GM19397 (cell line): ENCODE measurements at regions not wholly inside any gene's neighbourhood (a gene's known extent, or its start where the extent isn't known, plus 50 kb on each side); places are given as distances from the start of the nearest gene placed in this dataset.
"Not testable (repeated sequence)": the region's sequence is repeated elsewhere in the genome, so short reads cannot be mapped to it uniquely, and the experiment has no call there.

Experiments
- ATAC-seq: cut with Tn5 transposase; IDR thresholded peaks from one replicate; pipeline ENCODE4 v1.9.1; 2021; ENCODE audit warnings: mild to moderate bottlenecking, moderate library complexity; ENCODE audit not compliant: unreplicated experiment

GRCh38 chr16:66121466-66121865 lies 245.0 kb upstream of the CDH5 start:
- no peak for ATAC-seq

DNA sequence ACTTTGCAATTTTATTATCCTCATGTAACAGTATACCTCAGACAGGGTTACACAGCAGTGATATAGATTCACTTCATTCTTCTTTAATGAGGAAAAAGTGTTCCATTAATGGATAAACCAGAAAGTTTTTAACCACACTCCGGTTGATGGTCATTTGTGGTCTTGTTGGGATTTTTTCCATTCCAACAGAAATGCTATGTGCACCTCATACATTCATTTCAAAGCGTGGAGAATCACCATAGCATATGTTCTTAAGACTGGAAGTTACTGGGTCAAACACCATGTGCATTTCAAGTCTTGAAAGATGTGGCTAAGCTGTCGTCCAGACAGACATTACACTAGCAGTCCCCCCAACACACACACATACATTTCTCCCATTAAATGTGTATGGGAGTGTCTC lies 245.8 kb upstream of the CDH5 start:
- ATAC-seq, result no peak

GRCh38 chr16:66116163-66117002 lies 250.1 kb upstream of the CDH5 start:
- ATAC-seq, result no peak

DNA sequence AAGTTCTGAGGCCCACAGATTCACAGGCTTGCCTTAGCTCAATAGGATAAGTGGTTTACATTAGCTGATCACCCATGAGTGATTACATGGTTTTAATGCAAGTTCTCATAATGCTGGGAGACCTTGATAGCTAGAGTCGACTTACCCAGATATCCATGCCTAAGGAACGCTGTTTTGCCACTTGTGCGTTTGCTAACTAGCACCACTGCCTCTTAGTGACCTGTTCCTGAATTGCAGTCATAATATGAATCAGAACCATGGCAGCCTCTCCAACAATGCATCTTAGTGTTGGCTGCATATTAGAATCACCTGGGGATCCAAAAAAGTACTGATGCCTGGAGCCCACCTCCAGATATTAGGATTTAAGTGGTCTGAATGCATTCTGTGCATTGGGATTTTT lies 251.1 kb upstream of the CDH5 start:
- no peak for ATAC-seq

- no peak for ATAC-seq
These were observed 253.3 kb upstream of the CDH5 start for GRCh38 chr16:66113223-66113622.

GRCh38 chr16:66109677-66110076 lies 256.8 kb upstream of the CDH5 start:
- ATAC-seq, result no peak

DNA sequence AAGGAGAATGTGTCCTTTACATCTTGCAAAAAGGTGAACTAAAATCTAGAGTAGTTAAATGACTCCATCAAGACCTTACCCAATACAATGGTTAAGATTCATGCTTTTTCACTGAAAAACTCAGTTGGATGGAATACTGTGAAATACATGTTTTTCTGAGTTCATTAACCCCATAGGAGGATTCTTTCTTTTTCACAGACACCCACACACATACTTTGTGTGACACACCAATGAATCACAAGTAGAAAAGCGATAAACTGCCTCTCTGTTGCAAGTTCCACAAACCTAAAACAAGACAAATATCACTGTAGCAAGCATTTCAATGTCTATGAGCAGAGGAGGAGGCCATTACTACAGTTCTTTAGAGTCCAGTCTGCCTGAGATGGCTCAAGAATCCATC lies 258.8 kb upstream of the CDH5 start:
- no peak for ATAC-seq

DNA sequence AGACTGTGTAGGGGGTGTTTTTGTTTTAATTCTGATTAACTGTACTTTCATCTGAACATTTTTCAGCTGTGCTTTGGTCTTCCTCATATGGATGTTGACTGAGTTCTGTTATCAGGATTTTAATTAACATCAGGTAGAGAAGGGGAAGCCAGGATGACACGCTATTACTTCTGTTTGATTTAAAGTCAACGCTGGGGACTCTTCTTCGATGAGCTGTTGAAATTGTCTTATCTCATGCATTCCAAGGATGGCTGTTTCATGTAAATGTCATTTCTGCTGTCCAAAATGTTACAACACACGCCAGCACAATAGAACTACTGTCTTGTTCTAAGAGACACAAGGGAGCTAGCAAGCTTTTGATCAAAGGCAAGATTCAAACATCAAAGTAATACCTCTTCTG lies 263.3 kb upstream of the CDH5 start:
- ATAC-seq, result no peak

- ATAC-seq, result no peak
These were observed 267.2 kb upstream of the CDH5 start for GRCh38 chr16:66099306-66099705.

GRCh38 chr16:66097751-66098150 lies 268.7 kb upstream of the CDH5 start:
- no peak for ATAC-seq

DNA sequence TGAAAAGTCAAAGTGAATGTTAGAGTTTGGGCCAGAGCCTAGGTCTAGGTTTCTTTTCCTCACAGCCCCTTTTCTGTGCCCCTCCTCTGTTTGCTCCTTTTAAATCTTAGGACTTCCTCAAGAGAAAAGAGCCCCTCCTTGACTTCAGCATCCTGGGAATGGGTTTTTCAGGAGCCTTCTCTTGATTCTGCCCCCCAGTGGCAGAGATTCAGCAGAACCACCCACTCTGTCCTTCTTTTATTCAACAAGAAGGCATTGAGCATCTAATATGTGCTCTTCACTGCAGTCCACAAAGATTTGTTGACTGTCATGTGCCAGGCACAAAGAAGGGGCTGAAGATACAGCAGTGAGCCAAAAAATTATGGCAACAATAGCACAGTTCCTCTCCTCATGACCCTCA lies 270.8 kb upstream of the CDH5 start:
- no peak for ATAC-seq

DNA sequence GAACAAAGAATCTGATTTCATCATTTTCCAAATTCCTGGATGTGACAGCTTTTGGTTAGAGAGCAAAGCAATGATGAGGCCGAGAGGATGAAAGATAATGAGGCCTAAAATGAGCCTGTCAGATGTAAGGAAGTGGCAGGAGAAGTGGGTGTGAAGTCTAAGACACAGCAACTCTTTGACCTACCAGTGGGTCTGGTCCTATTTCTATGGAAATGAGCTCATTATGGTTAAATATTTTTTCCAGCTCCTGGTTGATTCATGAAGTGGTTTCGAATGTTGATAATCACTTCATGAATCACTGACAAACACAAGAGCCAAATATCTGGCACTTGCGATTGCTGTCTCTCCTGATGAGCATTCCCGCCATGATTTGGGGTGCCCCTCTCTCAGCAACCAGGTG lies 273.3 kb upstream of the CDH5 start:
- no peak for ATAC-seq

DNA sequence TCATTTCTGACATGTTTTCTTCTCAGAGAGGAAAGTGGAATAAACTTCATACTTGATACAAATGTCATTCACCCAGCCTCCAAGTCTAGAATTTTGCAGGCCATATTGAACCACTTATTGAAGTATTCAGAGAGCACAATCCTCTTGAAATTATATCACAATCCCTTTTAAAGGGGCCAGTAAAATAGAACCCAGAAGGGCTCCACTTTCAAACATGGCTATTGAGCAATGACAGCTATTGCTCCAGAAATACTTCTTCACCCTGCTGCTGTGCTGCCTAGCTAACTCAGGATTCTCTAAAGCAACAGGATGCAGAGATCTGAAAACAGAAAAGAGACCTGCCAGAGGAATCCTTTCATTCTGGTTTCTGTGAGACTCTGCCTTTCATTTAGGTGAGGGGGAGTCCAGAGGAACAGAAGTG lies 275.0 kb upstream of the CDH5 start:
- ATAC-seq, result no peak

GRCh38 chr16:66088681-66089080 lies 277.8 kb upstream of the CDH5 start:
- ATAC-seq, result no peak

GRCh38 chr16:66087308-66087707 lies 279.2 kb upstream of the CDH5 start:
- no peak for ATAC-seq

- ATAC-seq, result no peak
These were observed 280.8 kb upstream of the CDH5 start for GRCh38 chr16:66085651-66086050.

- not testable (repeated sequence) for ATAC-seq
These were observed 281.8 kb upstream of the CDH5 start for GRCh38 chr16:66084731-66085130.

- ATAC-seq, result no peak
These were observed 282.2 kb upstream of the CDH5 start for GRCh38 chr16:66084306-66084705.

DNA sequence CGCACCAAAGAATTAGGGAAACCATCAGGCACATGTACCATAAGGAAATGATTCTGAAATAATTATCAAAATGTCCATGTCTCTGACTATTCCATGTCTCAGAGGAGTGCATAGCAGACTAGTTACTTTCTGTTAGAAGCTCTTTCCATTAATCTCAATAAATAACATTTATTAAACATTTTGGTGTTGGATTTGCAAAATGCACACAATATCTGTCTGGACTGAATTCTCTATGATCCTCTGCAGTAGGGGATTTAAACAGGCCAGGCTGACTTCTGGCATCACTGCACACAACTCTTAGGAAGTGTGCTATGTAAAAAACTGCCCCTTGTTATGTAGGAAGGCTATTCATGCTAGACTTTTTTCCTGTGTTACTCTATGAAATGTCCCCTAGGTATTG lies 283.3 kb upstream of the CDH5 start:
- ATAC-seq, result no peak

- ATAC-seq, result no peak
These were observed 284.1 kb upstream of the CDH5 start for GRCh38 chr16:66082424-66082823.

DNA sequence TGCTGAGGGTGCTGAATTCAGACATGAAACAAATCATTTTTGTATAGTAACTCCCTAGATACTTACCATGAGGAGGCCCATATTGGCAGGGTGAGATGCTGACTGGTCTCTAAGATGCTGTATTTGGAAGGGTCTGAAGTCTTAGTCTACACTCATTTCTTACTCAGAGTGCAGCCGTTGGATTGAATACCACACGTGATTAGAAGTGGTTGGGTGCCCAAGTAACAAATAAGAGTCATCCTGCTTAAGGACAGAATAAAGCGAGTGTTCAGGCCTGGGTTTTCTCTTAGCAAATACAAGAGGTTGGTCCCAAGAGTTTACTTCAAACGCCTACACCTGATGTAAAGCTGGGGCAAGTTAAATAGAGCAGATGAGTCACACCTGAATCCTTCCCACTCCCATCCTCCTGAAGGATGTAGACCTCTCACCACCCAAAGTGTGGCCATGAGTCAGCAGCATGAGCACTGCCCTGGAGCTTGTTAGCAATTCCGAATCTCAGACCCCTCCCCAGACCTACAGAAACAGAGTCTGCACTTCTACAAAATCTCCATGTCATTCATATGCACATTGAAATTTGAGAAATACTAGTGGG lies 284.6 kb upstream of the CDH5 start:
- ATAC-seq, result no peak

DNA sequence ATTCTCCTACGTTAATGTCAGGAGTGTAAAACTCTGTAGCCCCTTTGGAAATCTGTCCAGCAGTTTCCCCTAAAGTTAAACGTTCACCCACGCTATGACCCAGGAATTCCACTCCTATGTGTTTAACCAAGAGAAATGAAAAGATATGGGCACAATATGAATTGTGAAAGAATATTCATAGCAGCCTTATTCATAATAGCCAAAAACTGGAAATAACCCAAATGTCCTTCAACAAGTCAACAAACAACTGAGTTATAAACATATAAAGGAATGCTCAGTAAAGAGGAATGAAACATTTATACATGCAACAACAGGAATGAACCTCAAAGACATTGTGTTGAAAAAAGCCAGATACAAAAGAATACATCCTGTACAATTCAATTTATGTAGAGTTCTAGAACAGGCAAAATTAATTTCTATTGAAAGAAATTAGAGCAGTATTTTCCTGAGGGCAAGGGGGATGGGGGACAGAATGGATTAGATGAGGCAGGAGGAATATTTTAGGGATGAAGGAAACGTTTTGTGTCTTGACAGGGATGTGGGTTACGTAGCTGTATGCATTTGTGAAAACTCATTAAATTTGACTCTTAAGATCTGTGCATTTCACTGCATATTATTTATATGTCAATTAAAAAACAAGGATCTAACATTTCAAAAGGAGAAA lies 286.7 kb upstream of the CDH5 start:
- no peak for ATAC-seq
